ENCODE measurements at regions not wholly inside any gene's neighbourhood (a gene's known extent, or its start where the extent isn't known, plus 50 kb on each side); places are given as distances from the start of the nearest gene placed in this dataset.

GRCh38 chr5:73352243-73352642 lies 96.3 kb downstream of the FOXD1 start:
- H3K18ac ChIP-seq (ENCODE audit: low read depth, low read length) = no peak overlapping the region
- dilution Hi-C loops (cut with HindIII; ENCODE audit: low sequenced_read_pairs, unreplicated experiment) = no loop called here
- H3K79me1 ChIP-seq (ENCODE audit: low read depth in 1 of 2, low read length in 2 of 2) = no peaks in the 10 kb centered on the region
- no peak for ATAC-seq (ENCODE audit: low read depth)
- H3K14ac ChIP-seq (replicated peaks; ENCODE audit: low read depth, low read length) = no peak overlapping the region
- H3K4ac ChIP-seq (ENCODE audit: low read depth, low read length) = no peak overlapping the region
- no peak overlapping the region for H3K27ac ChIP-seq (ENCODE audit: insufficient read depth, low read length)
- intact Hi-C loops (cut with micrococcal nuclease) = no loop called here
- no peak overlapping the region for H3K4me2 ChIP-seq (ENCODE audit: low read depth, low read length)
- no peak overlapping the region for H2AK9ac ChIP-seq (replicated peaks; ENCODE audit: low read depth, low read length, poor library complexity)
- H3K56ac ChIP-seq (ENCODE audit: extremely low read depth, insufficient read depth, low read length) = no peak overlapping the region
- no CpG with 5 or more reads among the region's 1 CpG for WGBS, 2 experiments (ENCODE audit: extremely low coverage in 2 of 2, insufficient read length in 1 of 2)
- DNase-seq = no peak
- no peak overlapping the region for H4K91ac ChIP-seq (ENCODE audit: insufficient read depth, low read depth, low read length)
- no peaks in the 10 kb centered on the region for H3K9me1 ChIP-seq (ENCODE audit: insufficient read depth, low read length)
- no peak overlapping the region for H3K9ac ChIP-seq (ENCODE audit: low read depth, low read length)
- H2BK5ac ChIP-seq (ENCODE audit: low read depth, low read length, poor library complexity, severe bottlenecking) = no peak overlapping the region
- peaks cover 3% of the 10 kb centered on the region; the same call in 1 of the 2 replicates for H3K27me3 ChIP-seq (ENCODE audit: control insufficient read depth, insufficient read depth, low read length)
- CTCF ChIA-PET = no interaction called here
- H4K20me1 ChIP-seq (ENCODE audit: insufficient read depth, low read length) = no peaks in the 10 kb centered on the region
- H3K4me1 ChIP-seq (ENCODE audit: control insufficient read depth, insufficient read depth, low read length) = peaks cover 2% of the 10 kb centered on the region; the same call in 1 of the 2 replicates
- POLR2A ChIA-PET (ENCODE audit: unreplicated experiment) = no interaction called here
- H2BK20ac ChIP-seq (ENCODE audit: low read depth, low read length) = no peak overlapping the region
- H2BK15ac ChIP-seq (ENCODE audit: low read depth, low read length) = no peak overlapping the region
- no peak overlapping the region for H3K4me3 ChIP-seq (ENCODE audit: insufficient read depth, low read depth, low read length)
- no peak overlapping the region for H2AFZ ChIP-seq (replicated peaks; ENCODE audit: low read length, poor library complexity)
- no peak overlapping the region for H4K8ac ChIP-seq (ENCODE audit: low read depth in 2 of 2, low read length in 2 of 2)
- in situ Hi-C loops (cut with MboI; ENCODE audit: low sequenced_read_pairs) = no loop called here
- H2AK5ac ChIP-seq (ENCODE audit: low read depth, low read length) = no peak overlapping the region
- no TSS peak for BruUV-seq (replicated peaks)
- H3K9me3 ChIP-seq (ENCODE audit: control insufficient read depth, insufficient read depth, low read length) = peaks cover 10% of the 10 kb centered on the region
- H3K36me3 ChIP-seq (ENCODE audit: control insufficient read depth, insufficient read depth, low read length) = no peaks in the 10 kb centered on the region
- H4K5ac ChIP-seq (ENCODE audit: low read depth, low read length) = no peak overlapping the region
- no peak for TF ChIP-seq FOS (IDR thresholded peaks at IDR 0.05; ENCODE audit: low read depth, low read length)
- no peak for TF ChIP-seq USF2 (IDR thresholded peaks at IDR 0.05; ENCODE audit: low read depth, low read length)
- no peak for TF ChIP-seq BHLHE40 (IDR thresholded peaks at IDR 0.05; ENCODE audit: low read depth, low read length)
- no peak for TF ChIP-seq RAD21 (IDR thresholded peaks at IDR 0.05; ENCODE audit: low read length)
- no peak overlapping the region for H3K23ac ChIP-seq (ENCODE audit: low read depth, low read length)
- no peak overlapping the region for H2BK120ac ChIP-seq (ENCODE audit: low read depth, low read length)

Data from IMR-90 (cell line).